ENCODE measurements at regions not wholly inside any gene's neighbourhood (a gene's known extent, or its start where the extent isn't known, plus 50 kb on each side); places are given as distances from the start of the nearest gene placed in this dataset.

- H3K9me3 Mint-ChIP-seq (ENCODE audit: unreplicated experiment) = no peaks in the 10 kb centered on the region
- no peaks in the 10 kb centered on the region for H3K4me1 Mint-ChIP-seq (ENCODE audit: low read depth, unreplicated experiment)
- no peak for TF ChIP-seq CTCF (IDR thresholded peaks at IDR 0.05; ENCODE audit: partially characterized antibody, unreplicated experiment)
- no peak for DNase-seq
- no peaks in the 10 kb centered on the region for H3K27me3 Mint-ChIP-seq (ENCODE audit: unreplicated experiment)
- no peak overlapping the region for H3K27ac Mint-ChIP-seq (ENCODE audit: unreplicated experiment)
- H3K36me3 Mint-ChIP-seq (ENCODE audit: unreplicated experiment) = no peaks in the 10 kb centered on the region
- no peak overlapping the region for H3K4me3 Mint-ChIP-seq (ENCODE audit: unreplicated experiment)
Measured at GRCh38 chr4:14742054-14742453, 260.2 kb upstream of the CPEB2 start.

- no peaks in the 10 kb centered on the region for H3K36me3 Mint-ChIP-seq (ENCODE audit: unreplicated experiment)
- TF ChIP-seq CTCF (IDR thresholded peaks at IDR 0.05; ENCODE audit: partially characterized antibody, unreplicated experiment) = no peak
- H3K27me3 Mint-ChIP-seq (ENCODE audit: unreplicated experiment) = no peaks in the 10 kb centered on the region
- H3K4me1 Mint-ChIP-seq (ENCODE audit: low read depth, unreplicated experiment) = no peaks in the 10 kb centered on the region
- H3K27ac Mint-ChIP-seq (ENCODE audit: unreplicated experiment) = no peak overlapping the region
- no peak overlapping the region for H3K4me3 Mint-ChIP-seq (ENCODE audit: unreplicated experiment)
- no peaks in the 10 kb centered on the region for H3K9me3 Mint-ChIP-seq (ENCODE audit: unreplicated experiment)
- no peak for DNase-seq
Measured at GRCh38 chr4:14743172-14743571, 259.1 kb upstream of the CPEB2 start.

GRCh38 chr4:14743601-14744000 lies 258.7 kb upstream of the CPEB2 start:
- no peaks in the 10 kb centered on the region for H3K36me3 Mint-ChIP-seq (ENCODE audit: unreplicated experiment)
- no peak overlapping the region for H3K27ac Mint-ChIP-seq (ENCODE audit: unreplicated experiment)
- TF ChIP-seq CTCF (IDR thresholded peaks at IDR 0.05; ENCODE audit: partially characterized antibody, unreplicated experiment) = no peak
- H3K27me3 Mint-ChIP-seq (ENCODE audit: unreplicated experiment) = no peaks in the 10 kb centered on the region
- H3K4me1 Mint-ChIP-seq (ENCODE audit: low read depth, unreplicated experiment) = no peaks in the 10 kb centered on the region
- no peak for DNase-seq
- H3K4me3 Mint-ChIP-seq (ENCODE audit: unreplicated experiment) = no peak overlapping the region
- no peaks in the 10 kb centered on the region for H3K9me3 Mint-ChIP-seq (ENCODE audit: unreplicated experiment)

GRCh38 chr4:14744346-14744745 lies 257.9 kb upstream of the CPEB2 start:
- H3K4me1 Mint-ChIP-seq (ENCODE audit: low read depth, unreplicated experiment) = no peaks in the 10 kb centered on the region
- H3K9me3 Mint-ChIP-seq (ENCODE audit: unreplicated experiment) = no peaks in the 10 kb centered on the region
- H3K27me3 Mint-ChIP-seq (ENCODE audit: unreplicated experiment) = no peaks in the 10 kb centered on the region
- no peak overlapping the region for H3K4me3 Mint-ChIP-seq (ENCODE audit: unreplicated experiment)
- no peaks in the 10 kb centered on the region for H3K36me3 Mint-ChIP-seq (ENCODE audit: unreplicated experiment)
- H3K27ac Mint-ChIP-seq (ENCODE audit: unreplicated experiment) = no peak overlapping the region
- DNase-seq = no peak
- no peak for TF ChIP-seq CTCF (IDR thresholded peaks at IDR 0.05; ENCODE audit: partially characterized antibody, unreplicated experiment)

GRCh38 chr4:14749910-14750309 lies 252.4 kb upstream of the CPEB2 start:
- no peak for DNase-seq

More at GRCh38 chr4:14749910-14750309, 252.4 kb upstream of the CPEB2 start:
- H3K4me3 Mint-ChIP-seq (ENCODE audit: unreplicated experiment) = no peak overlapping the region
- H3K9me3 Mint-ChIP-seq (ENCODE audit: unreplicated experiment) = peaks cover 6% of the 10 kb centered on the region
- no peaks in the 10 kb centered on the region for H3K4me1 Mint-ChIP-seq (ENCODE audit: low read depth, unreplicated experiment)
- H3K36me3 Mint-ChIP-seq (ENCODE audit: unreplicated experiment) = peaks cover 14% of the 10 kb centered on the region
- no peak overlapping the region for H3K27ac Mint-ChIP-seq (ENCODE audit: unreplicated experiment)
- TF ChIP-seq CTCF (IDR thresholded peaks at IDR 0.05; ENCODE audit: partially characterized antibody, unreplicated experiment) = no peak
- H3K27me3 Mint-ChIP-seq (ENCODE audit: unreplicated experiment) = no peaks in the 10 kb centered on the region

All from glutamatergic neuron (in vitro differentiated cells).